OCI-LY1 (cell line): ENCODE measurements at regions not wholly inside any gene's neighbourhood (a gene's known extent, or its start where the extent isn't known, plus 50 kb on each side); places are given as distances from the start of the nearest gene placed in this dataset.

ENCODE experiments used
- EZH2 ChIP-seq: fragments of 200-600 bp; sonication (generic), shearing (Covaris generic); IDR thresholded peaks from 2 replicates; pipeline ENCODE4 v1.8.0; 2017; ENCODE audit warnings: borderline replicate concordance, mixed run types, mild to moderate bottlenecking, antibody characterized with exemption, low read length, moderate library complexity, mixed read lengths
- TF ChIP-seq, protein P1 (sequence below): fragments of 200-600 bp; sonication (generic), shearing (Covaris generic); IDR thresholded peaks from 2 replicates; pipeline ENCODE4 v1.5.1; 2017; ENCODE audit warnings: mild to moderate bottlenecking, antibody characterized with exemption, low read length, moderate library complexity, mixed read lengths

DNA sequence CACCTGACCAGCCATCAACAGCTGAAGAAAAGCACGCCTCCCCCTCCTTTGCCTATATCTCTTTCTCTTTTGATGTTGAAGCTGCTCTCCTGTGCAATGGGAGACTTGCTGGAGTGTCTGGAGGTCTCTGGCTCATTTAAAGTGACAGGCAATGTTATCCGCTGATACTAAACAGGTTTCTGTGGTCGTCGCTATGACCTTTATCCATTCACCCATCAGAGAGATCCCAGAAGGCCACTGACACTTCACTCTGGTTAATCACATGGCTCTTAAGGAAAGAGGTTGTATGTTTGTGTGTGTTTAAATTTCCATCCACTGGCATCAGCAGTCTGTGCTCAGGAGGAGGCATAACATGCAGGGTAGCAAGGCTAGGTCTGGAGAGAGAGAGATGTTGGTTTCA is 277.3 kb downstream of the MTX2 start:
- TF ChIP-seq, protein P1, sequence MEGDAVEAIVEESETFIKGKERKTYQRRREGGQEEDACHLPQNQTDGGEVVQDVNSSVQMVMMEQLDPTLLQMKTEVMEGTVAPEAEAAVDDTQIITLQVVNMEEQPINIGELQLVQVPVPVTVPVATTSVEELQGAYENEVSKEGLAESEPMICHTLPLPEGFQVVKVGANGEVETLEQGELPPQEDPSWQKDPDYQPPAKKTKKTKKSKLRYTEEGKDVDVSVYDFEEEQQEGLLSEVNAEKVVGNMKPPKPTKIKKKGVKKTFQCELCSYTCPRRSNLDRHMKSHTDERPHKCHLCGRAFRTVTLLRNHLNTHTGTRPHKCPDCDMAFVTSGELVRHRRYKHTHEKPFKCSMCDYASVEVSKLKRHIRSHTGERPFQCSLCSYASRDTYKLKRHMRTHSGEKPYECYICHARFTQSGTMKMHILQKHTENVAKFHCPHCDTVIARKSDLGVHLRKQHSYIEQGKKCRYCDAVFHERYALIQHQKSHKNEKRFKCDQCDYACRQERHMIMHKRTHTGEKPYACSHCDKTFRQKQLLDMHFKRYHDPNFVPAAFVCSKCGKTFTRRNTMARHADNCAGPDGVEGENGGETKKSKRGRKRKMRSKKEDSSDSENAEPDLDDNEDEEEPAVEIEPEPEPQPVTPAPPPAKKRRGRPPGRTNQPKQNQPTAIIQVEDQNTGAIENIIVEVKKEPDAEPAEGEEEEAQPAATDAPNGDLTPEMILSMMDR = no peak
- TF ChIP-seq EZH2 = no peak
